Mesenchymal stem cell (in vitro differentiated cells and primary cell): ENCODE measurements at regions not wholly inside any gene's neighbourhood (a gene's known extent, or its start where the extent isn't known, plus 50 kb on each side); places are given as distances from the start of the nearest gene placed in this dataset.

Source experiments
- DNase-seq: peaks from one replicate; pipeline ENCODE4 v3.0.0-alpha.2; 2013
- H2AFZ ChIP-seq: one replicate; pipeline ENCODE4 v1.6.1; 2013; ENCODE audit warnings: low read depth, mild to moderate bottlenecking, control low read depth, inconsistent platforms, low read length, moderate library complexity
- H2AK5ac ChIP-seq: 2 replicates; pipeline ENCODE4 v1.6.1; 2013; ENCODE audit warnings: low read length, moderate library complexity, mild to moderate bottlenecking, inconsistent platforms; ENCODE audit not compliant: severe bottlenecking
- H2BK120ac ChIP-seq: one replicate; pipeline ENCODE4 v1.6.1; 2013; ENCODE audit warnings: low read depth, mild to moderate bottlenecking, inconsistent platforms, low read length, moderate library complexity
- H2BK12ac ChIP-seq, 2 experiments: one replicate each; pipeline ENCODE4 v1.6.1; 2013; ENCODE audit warnings: inconsistent platforms in 2 of 2, low read length in 2 of 2, mild to moderate bottlenecking in 2 of 2, moderate library complexity in 2 of 2, control low read depth in 1 of 2
- H2BK15ac ChIP-seq: one replicate; pipeline ENCODE4 v1.6.1; 2013; ENCODE audit warnings: mild to moderate bottlenecking, low read depth, inconsistent platforms; ENCODE audit not compliant: poor library complexity, severe bottlenecking
- H2BK5ac ChIP-seq: 2 replicates; pipeline ENCODE4 v1.6.1; 2013; ENCODE audit warnings: low read depth, mild to moderate bottlenecking, low read length, control low read depth, inconsistent platforms; ENCODE audit not compliant: poor library complexity, severe bottlenecking
- H3K14ac ChIP-seq, 2 experiments: one replicate each; pipeline ENCODE4 v1.6.1; 2013; ENCODE audit warnings: inconsistent platforms in 2 of 2, low read length in 2 of 2, control low read depth in 1 of 2, mild to moderate bottlenecking in 1 of 2, moderate library complexity in 1 of 2
- H3K18ac ChIP-seq, 2 experiments: one replicate each; pipeline ENCODE4 v1.6.1; 2013; ENCODE audit warnings: inconsistent platforms in 2 of 2, low read length in 2 of 2, control low read depth in 1 of 2, low read depth in 1 of 2, mild to moderate bottlenecking in 1 of 2
- H3K23ac ChIP-seq, 2 experiments: one replicate each; pipeline ENCODE4 v1.6.1; 2013; ENCODE audit warnings: inconsistent platforms in 2 of 2, low read length in 2 of 2, mild to moderate bottlenecking in 2 of 2, moderate library complexity in 2 of 2, control low read depth in 1 of 2
- H3K27ac ChIP-seq: 2 replicates; pipeline ENCODE4 v1.5.1; 2013; ENCODE audit warnings: mild to moderate bottlenecking, moderate library complexity, low read length, control low read depth, inconsistent platforms; ENCODE audit not compliant: poor library complexity, severe bottlenecking
- H3K27me3 ChIP-seq, 2 experiments: 2 replicates each; pipeline versions ENCODE4 v1.6.1 to v1.7.0; 2013; ENCODE audit warnings: low read length in 2 of 2, mild to moderate bottlenecking in 2 of 2, moderate library complexity in 2 of 2, control low read depth in 1 of 2, inconsistent platforms in 1 of 2; ENCODE audit not compliant: control insufficient read depth in 1 of 2, insufficient read depth in 1 of 2
- H3K36me3 ChIP-seq, 2 experiments: 2 replicates each; pipeline versions ENCODE4 v1.6.1 to v1.7.0; 2013; ENCODE audit warnings: low read length in 2 of 2, control low read depth in 1 of 2, inconsistent platforms in 1 of 2, low read depth in 1 of 2, mild to moderate bottlenecking in 1 of 2; ENCODE audit not compliant: insufficient read depth in 2 of 2, control insufficient read depth in 1 of 2
- H3K4ac ChIP-seq, 2 experiments: one replicate each; pipeline ENCODE4 v1.6.1; 2013; ENCODE audit warnings: inconsistent platforms in 2 of 2, low read length in 2 of 2, mild to moderate bottlenecking in 2 of 2, moderate library complexity in 2 of 2, control low read depth in 1 of 2, low read depth in 1 of 2
- H3K4me1 ChIP-seq: 2 replicates; pipeline ENCODE4 v1.6.1; 2013; ENCODE audit warnings: low read depth, low read length, control low read depth; ENCODE audit not compliant: control insufficient read depth, insufficient read depth
- H3K4me2 ChIP-seq: 2 replicates; pipeline ENCODE4 v1.6.1; 2013; ENCODE audit warnings: low read length, mild to moderate bottlenecking, inconsistent platforms; ENCODE audit not compliant: poor library complexity, severe bottlenecking
- H3K4me3 ChIP-seq, 2 experiments: 2 replicates each; pipeline versions ENCODE4 v1.5.1 to v1.7.0; 2013; ENCODE audit warnings: low read length in 2 of 2, mild to moderate bottlenecking in 2 of 2, control low read depth in 1 of 2, low read depth in 1 of 2; ENCODE audit not compliant: insufficient read depth in 1 of 2
- H3K79me1 ChIP-seq: replicated peaks from 2 replicates; pipeline ENCODE4 v1.6.1; 2013; ENCODE audit warnings: mild to moderate bottlenecking, control low read depth, low read length, inconsistent platforms; ENCODE audit not compliant: poor library complexity, severe bottlenecking
- H3K9ac ChIP-seq: 2 replicates; pipeline ENCODE4 v1.7.0; 2013; ENCODE audit warnings: mild to moderate bottlenecking, low read length, moderate library complexity
- H3K9me3 ChIP-seq: 2 replicates; pipeline ENCODE4 v1.7.0; 2013; ENCODE audit warnings: mild to moderate bottlenecking, low read length; ENCODE audit not compliant: control insufficient read depth
- H4K8ac ChIP-seq: one replicate; pipeline ENCODE4 v1.6.1; 2013; ENCODE audit warnings: inconsistent platforms, mild to moderate bottlenecking, low read length, moderate library complexity
- H4K91ac ChIP-seq: one replicate; pipeline ENCODE4 v1.6.1; 2013; ENCODE audit warnings: mild to moderate bottlenecking, low read length, inconsistent platforms
- WGBS: methylation state at CpG from one replicate; pipeline ENCODE4 v1.1.7; 2013; ENCODE audit warnings: mixed read lengths; 5-methylcytosine and 5-hydroxymethylcytosine counted together

DNA sequence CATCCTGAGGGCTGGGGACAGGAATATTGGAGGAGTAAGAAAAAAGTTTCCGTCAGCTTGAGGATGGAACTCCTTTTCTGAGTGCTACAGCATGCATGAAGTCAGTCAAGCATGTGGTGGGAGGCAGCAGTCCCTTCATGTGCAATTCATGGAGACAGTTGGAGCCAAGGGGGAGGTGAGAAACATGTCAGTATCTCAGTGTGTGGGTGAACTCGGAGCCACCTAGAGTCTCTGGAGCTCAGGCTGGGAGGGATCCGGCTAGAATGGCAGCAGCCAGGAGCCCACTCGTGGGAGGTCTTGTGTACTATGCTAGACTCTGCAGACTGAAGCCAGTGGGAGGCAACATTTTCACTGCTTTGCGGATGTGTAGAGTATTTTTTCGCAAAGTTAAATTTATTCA, 60.3 kb downstream of the AVPR1A start:
- Histone ChIP-seq H4K8ac (no peak overlapping the region), H4K91ac (no peak overlapping the region)

DNA sequence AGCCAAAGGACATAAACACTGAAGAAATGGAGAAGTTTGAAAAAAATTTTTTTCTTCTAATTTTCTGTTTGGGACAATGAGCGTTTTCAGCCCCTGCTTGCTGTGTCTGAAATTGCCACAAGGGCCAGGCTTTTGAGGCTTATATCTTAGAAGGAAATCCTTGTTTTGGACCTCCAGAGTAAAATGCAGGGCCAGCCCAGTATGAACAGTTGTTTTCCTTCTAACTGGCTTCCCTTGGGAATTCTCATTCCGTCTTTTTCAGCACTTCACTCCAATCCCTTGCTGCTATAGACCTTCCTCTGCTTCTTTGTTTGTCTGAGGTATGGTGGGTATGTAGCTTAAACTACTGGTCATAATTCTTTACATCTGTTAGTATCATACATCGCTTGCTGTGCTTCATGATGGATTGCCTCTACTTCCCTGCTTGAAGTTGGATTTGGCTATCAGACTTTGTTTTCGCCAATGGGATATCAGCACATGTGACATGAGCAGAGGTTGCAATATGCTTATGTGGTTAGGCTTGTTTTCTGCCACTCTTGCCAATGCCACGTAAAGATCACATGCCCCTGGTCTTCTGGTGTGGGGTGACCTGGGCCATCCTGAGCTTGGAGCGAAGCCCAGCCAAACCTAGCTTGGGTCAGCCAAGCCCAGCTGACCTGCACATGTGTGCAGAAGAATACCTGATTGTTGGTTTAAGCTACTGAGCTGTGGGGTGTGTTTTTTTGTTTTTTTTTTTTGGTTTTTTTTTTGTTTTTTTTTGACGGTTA, 64.7 kb downstream of the AVPR1A start:
- WGBS = 77% methylated on average over 5 of the region's 7 CpGs
- Histone ChIP-seq H2BK15ac (no peak overlapping the region), H2AFZ (no peak overlapping the region), H2BK120ac (no peak overlapping the region), H3K79me1 (no peaks in the 10 kb centered on the region), H3K18ac (no peak overlapping the region), H4K91ac (no peak overlapping the region), H3K4me2 (no peak overlapping the region), H4K8ac (no peak overlapping the region), H3K9me3 (no peaks in the 10 kb centered on the region), H3K9ac (no peak overlapping the region), H3K36me3 (no peaks in the 10 kb centered on the region), H2BK5ac (no peak overlapping the region), H3K4me1 (no peaks in the 10 kb centered on the region), H3K14ac (no peak overlapping the region), H2BK12ac (no peak overlapping the region), H3K27me3 (peaks cover 0 to 12% of the 10 kb centered on the region in 2 experiments), H3K4me3 (no peak overlapping the region), H3K23ac (no peak overlapping the region), H3K27ac (no peak overlapping the region), H2AK5ac (no peak overlapping the region), H3K4ac (no peak overlapping the region)
- DNase-seq = no peak

More for the DNA sequence above, 60.3 kb downstream of the AVPR1A start:
- H3K4ac ChIP-seq = no peak overlapping the region
- no peak overlapping the region for H3K23ac ChIP-seq
- no peak for DNase-seq
- H3K27me3 ChIP-seq = peaks cover 0 to 16% of the 10 kb centered on the region in 2 experiments
- H3K27ac ChIP-seq = no peak overlapping the region
- no peak overlapping the region for H3K9ac ChIP-seq
- WGBS = 66% methylated on average over 6 of the region's 6 CpGs
- H3K4me2 ChIP-seq = no peak overlapping the region
- no peak overlapping the region for H2BK15ac ChIP-seq
- H3K4me1 ChIP-seq = no peaks in the 10 kb centered on the region
- no peak overlapping the region for H2BK12ac ChIP-seq
- no peak overlapping the region for H3K14ac ChIP-seq
- H3K36me3 ChIP-seq = no peaks in the 10 kb centered on the region
- no peak overlapping the region for H2BK120ac ChIP-seq
- no peaks in the 10 kb centered on the region for H3K9me3 ChIP-seq
- H3K4me3 ChIP-seq = no peak overlapping the region
- H2BK5ac ChIP-seq = no peak overlapping the region
- no peak overlapping the region for H2AK5ac ChIP-seq
- H2AFZ ChIP-seq = no peak overlapping the region
- H3K18ac ChIP-seq = no peak overlapping the region
- no peaks in the 10 kb centered on the region for H3K79me1 ChIP-seq

DNA sequence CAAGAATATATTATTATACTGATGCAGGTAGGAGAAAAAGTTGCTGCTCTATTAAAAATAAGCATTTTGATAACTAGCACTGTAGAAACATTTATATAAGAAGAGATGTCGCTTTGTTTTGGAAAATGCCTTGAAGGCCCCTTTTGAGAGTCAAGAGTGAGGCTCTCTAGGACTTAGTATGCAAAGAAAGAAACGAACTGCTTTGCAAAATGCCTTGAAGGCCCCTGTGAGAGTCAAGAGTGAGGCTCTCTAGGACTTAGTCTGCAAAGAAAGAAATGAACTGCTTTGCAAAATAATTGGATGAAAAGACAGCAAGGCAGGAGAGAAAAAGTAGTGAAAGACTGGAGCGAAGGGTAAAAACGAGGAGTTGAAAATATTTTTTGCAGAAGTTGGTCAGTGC, 65.9 kb downstream of the AVPR1A start:
- Histone ChIP-seq H3K27ac (no peak overlapping the region), H2AK5ac (no peak overlapping the region), H3K79me1 (no peaks in the 10 kb centered on the region), H3K36me3 (no peaks in the 10 kb centered on the region), H2BK120ac (no peak overlapping the region), H3K14ac (no peak overlapping the region), H2BK5ac (no peak overlapping the region), H2AFZ (no peak overlapping the region), H4K8ac (no peak overlapping the region), H3K4me2 (no peak overlapping the region), H3K9me3 (no peaks in the 10 kb centered on the region), H3K27me3 (peaks cover 0 to 6% of the 10 kb centered on the region in 2 experiments), H3K4me1 (peaks cover 2% of the 10 kb centered on the region), H3K18ac (no peak overlapping the region), H3K9ac (no peak overlapping the region), H4K91ac (no peak overlapping the region), H3K4ac (no peak overlapping the region), H3K23ac (no peak overlapping the region), H2BK12ac (no peak overlapping the region), H2BK15ac (no peak overlapping the region), H3K4me3 (no peak overlapping the region)
- 65% methylated on average over 4 of the region's 4 CpGs for WGBS
- no peak for DNase-seq

DNA sequence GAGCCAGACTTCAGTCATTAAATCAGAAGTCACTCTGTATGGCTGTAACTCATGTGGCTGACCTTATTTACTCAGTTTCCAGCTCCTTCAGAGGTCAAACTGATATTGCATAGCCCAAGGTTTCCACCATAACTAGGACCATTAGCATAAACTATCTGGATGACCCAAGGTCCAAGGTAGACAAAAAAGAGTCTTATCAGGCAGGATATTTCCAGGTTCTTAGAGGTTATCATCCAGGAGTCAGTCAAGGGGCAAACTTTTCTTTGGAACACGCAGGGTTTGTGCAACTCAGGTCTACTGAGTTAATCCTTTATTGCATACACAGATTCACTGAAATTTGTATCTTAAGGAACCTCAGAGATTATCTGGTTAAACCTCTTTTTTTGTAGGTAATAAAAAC, 66.5 kb downstream of the AVPR1A start:
- Histone ChIP-seq H3K4me3 (no peak overlapping the region), H3K9ac (no peak overlapping the region), H4K91ac (no peak overlapping the region), H3K4me2 (no peak overlapping the region), H3K79me1 (no peaks in the 10 kb centered on the region), H2BK5ac (no peak overlapping the region), H2BK120ac (no peak overlapping the region), H2AK5ac (no peak overlapping the region), H3K4ac (no peak overlapping the region), H3K4me1 (peaks cover 4% of the 10 kb centered on the region), H4K8ac (no peak overlapping the region), H3K18ac (no peak overlapping the region), H3K27me3 (peaks cover 0 to 3% of the 10 kb centered on the region in 2 experiments), H3K9me3 (no peaks in the 10 kb centered on the region), H3K27ac (no peak overlapping the region), H2AFZ (no peak overlapping the region), H3K14ac (no peak overlapping the region), H2BK12ac (no peak overlapping the region), H3K23ac (no peak overlapping the region), H3K36me3 (no peaks in the 10 kb centered on the region), H2BK15ac (no peak overlapping the region)
- no peak for DNase-seq
- WGBS = 67% methylated on average over 1 of the region's 1 CpG
